HepG2 (cell line): ENCODE measurements at regions not wholly inside any gene's neighbourhood (a gene's known extent, or its start where the extent isn't known, plus 50 kb on each side); places are given as distances from the start of the nearest gene placed in this dataset.

Experiments
- CTCF ChIP-seq: sonication (generic); formaldehyde crosslinking; IDR thresholded peaks from 2 replicates; pipeline ENCODE4 v1.5.0; 2020; ENCODE audit warnings: mild to moderate bottlenecking, missing genetic modification reagents, moderate library complexity
- FOXK2 ChIP-seq: fragments of 450-650 bp; IDR thresholded peaks from 2 replicates; pipeline ENCODE4 v1.6.1; 2016
- HDAC1 ChIP-seq: sonication (generic); formaldehyde crosslinking; IDR thresholded peaks from 2 replicates; pipeline ENCODE4 v1.5.1; 2020; ENCODE audit warnings: mild to moderate bottlenecking, missing genetic modification reagents
- HIC2 ChIP-seq: sonication (generic); formaldehyde crosslinking; IDR thresholded peaks from 2 replicates; pipeline ENCODE4 v1.9.0; 2022; ENCODE audit warnings: low read depth, missing genetic modification reagents
- POLR2A ChIP-seq, 2 experiments: IDR thresholded peaks; 2 replicates each; pipeline ENCODE4 v1.6.1; 2011; ENCODE audit warnings: low read depth in 2 of 2, low read length in 2 of 2, mild to moderate bottlenecking in 1 of 2, moderate library complexity in 1 of 2; ENCODE audit not compliant: insufficient read depth in 1 of 2
- PRDM15 ChIP-seq: sonication (generic); formaldehyde crosslinking; IDR thresholded peaks from 2 replicates; pipeline ENCODE4 v1.4.0; 2020; ENCODE audit warnings: missing genetic modification reagents
- YEATS2 ChIP-seq: sonication (generic); formaldehyde crosslinking; IDR thresholded peaks from 2 replicates; pipeline ENCODE4 v1.4.0; 2020; ENCODE audit warnings: missing genetic modification reagents, borderline replicate concordance
- ZFP36L2 ChIP-seq: sonication (generic); formaldehyde crosslinking; IDR thresholded peaks from 2 replicates; pipeline ENCODE4 v1.4.0; 2020; ENCODE audit warnings: missing genetic modification reagents
- ZNF354B ChIP-seq: sonication (generic); formaldehyde crosslinking; IDR thresholded peaks from 2 replicates; pipeline ENCODE4 v1.8.0; 2022; ENCODE audit warnings: mild to moderate bottlenecking, missing genetic modification reagents

- TF ChIP-seq PRDM15 (CRISPR knock-in tag), result no peak
- no peak for TF ChIP-seq CTCF
- no peak for TF ChIP-seq YEATS2 (CRISPR knock-in tag)
- TF ChIP-seq ZFP36L2, result no peak
- no peak for TF ChIP-seq HIC2
- TF ChIP-seq FOXK2, result no peak
- TF ChIP-seq HDAC1 (CRISPR knock-in tag), result no peak
- TF ChIP-seq ZNF354B (CRISPR knock-in tag), result no peak
- no peak for TF ChIP-seq POLR2A (IDR thresholded peaks at IDR 0.05; ENCODE audit: insufficient read depth in 1 of 2, low read depth in 2 of 2, low read length in 2 of 2)
Observed at GRCh38 chr2:47666332-47666731, 95.5 kb upstream of the KCNK12 start.
